SK-N-SH (cell line): ENCODE measurements at regions not wholly inside any gene's neighbourhood (a gene's known extent, or its start where the extent isn't known, plus 50 kb on each side); places are given as distances from the start of the nearest gene placed in this dataset.
"Not testable (repeated sequence)": the region's sequence is repeated elsewhere in the genome, so short reads cannot be mapped to it uniquely, and the experiment has no call there.

Experiments
- EP300 ChIP-seq, 2 experiments: IDR thresholded peaks; 2 replicates each; pipeline versions ENCODE4 v1.4.0 to v1.6.1; 2012; ENCODE audit warnings: borderline replicate concordance in 1 of 2, low read depth in 1 of 2, low read length in 1 of 2
- REST ChIP-seq: IDR thresholded peaks from 2 replicates; pipeline ENCODE4 v1.6.1; 2012; ENCODE audit warnings: mild to moderate bottlenecking, low read depth, low read length, moderate library complexity
- TF ChIP-seq, protein P1 (sequence below): fragments of 200-600 bp; sonication (generic); IDR thresholded peaks from 2 replicates; pipeline ENCODE4 v1.6.1; 2017; ENCODE audit warnings: antibody characterized with exemption, mild to moderate bottlenecking, moderate library complexity

GRCh38 chr5:152038856-152039255, 114.2 kb upstream of the GLRA1 start:
- TF ChIP-seq, protein P1, sequence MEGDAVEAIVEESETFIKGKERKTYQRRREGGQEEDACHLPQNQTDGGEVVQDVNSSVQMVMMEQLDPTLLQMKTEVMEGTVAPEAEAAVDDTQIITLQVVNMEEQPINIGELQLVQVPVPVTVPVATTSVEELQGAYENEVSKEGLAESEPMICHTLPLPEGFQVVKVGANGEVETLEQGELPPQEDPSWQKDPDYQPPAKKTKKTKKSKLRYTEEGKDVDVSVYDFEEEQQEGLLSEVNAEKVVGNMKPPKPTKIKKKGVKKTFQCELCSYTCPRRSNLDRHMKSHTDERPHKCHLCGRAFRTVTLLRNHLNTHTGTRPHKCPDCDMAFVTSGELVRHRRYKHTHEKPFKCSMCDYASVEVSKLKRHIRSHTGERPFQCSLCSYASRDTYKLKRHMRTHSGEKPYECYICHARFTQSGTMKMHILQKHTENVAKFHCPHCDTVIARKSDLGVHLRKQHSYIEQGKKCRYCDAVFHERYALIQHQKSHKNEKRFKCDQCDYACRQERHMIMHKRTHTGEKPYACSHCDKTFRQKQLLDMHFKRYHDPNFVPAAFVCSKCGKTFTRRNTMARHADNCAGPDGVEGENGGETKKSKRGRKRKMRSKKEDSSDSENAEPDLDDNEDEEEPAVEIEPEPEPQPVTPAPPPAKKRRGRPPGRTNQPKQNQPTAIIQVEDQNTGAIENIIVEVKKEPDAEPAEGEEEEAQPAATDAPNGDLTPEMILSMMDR, result not testable (repeated sequence)
- TF ChIP-seq REST; EP300 (IDR thresholded peaks at IDR 0.05; ENCODE audit: borderline replicate concordance in 1 of 2, low read depth in 1 of 2, low read length in 1 of 2): not testable (repeated sequence)
